ENCODE measurements at regions not wholly inside any gene's neighbourhood (a gene's known extent, or its start where the extent isn't known, plus 50 kb on each side); places are given as distances from the start of the nearest gene placed in this dataset.
"Not testable (repeated sequence)": the region's sequence is repeated elsewhere in the genome, so short reads cannot be mapped to it uniquely, and the experiment has no call there.

DNA sequence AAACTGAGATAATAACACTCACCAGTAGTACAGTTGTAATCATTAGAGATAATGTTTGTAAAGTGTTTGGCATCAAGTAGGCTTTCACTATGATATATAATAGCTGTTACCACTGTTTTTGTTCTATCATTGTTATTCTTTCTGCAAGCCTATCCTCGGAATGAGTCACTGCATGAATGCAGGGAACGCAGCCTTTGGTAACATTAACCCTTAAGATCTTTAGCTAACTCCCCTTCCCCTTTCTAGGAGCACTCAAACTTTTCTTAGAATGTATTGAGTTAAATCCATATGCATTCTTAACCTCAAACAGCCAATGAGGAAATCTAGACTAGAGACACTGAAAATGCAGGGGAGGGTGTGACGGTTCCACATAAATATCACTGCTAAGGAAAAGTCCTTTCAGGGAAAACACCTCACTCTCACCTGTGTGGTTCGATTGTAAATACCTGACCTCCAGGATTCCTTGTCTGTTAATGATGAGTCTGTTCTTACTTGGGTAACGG, 467.3 kb downstream of the SETD4 start:
- intact Hi-C loops (cut with DNase I), result no loop called here
- Histone ChIP-seq H3K9me3 (peaks cover 0 to 4% (median 0%) of the 10 kb centered on the region in 12 donors), H3K36me3 (no peaks in the 10 kb centered on the region), H3K27me3 (peaks cover 0 to 10% (median 0%) of the 10 kb centered on the region in 9 donors), H3K4me1 (no peaks in the 10 kb centered on the region), H3K27ac (no peak overlapping the region), H3K4me3 (no peak overlapping the region)
- ATAC-seq (no peak), DNase-seq (no peak)
- TF ChIP-seq, protein P1, sequence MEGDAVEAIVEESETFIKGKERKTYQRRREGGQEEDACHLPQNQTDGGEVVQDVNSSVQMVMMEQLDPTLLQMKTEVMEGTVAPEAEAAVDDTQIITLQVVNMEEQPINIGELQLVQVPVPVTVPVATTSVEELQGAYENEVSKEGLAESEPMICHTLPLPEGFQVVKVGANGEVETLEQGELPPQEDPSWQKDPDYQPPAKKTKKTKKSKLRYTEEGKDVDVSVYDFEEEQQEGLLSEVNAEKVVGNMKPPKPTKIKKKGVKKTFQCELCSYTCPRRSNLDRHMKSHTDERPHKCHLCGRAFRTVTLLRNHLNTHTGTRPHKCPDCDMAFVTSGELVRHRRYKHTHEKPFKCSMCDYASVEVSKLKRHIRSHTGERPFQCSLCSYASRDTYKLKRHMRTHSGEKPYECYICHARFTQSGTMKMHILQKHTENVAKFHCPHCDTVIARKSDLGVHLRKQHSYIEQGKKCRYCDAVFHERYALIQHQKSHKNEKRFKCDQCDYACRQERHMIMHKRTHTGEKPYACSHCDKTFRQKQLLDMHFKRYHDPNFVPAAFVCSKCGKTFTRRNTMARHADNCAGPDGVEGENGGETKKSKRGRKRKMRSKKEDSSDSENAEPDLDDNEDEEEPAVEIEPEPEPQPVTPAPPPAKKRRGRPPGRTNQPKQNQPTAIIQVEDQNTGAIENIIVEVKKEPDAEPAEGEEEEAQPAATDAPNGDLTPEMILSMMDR (IDR thresholded peaks at IDR 0.05), result no peak
- TF ChIP-seq POLR2A (IDR thresholded peaks at IDR 0.05), result no peak
- WGBS, 4 donors, result 38 to 46% (median 42%) methylated on average over 5 of the region's 5 CpGs

DNA sequence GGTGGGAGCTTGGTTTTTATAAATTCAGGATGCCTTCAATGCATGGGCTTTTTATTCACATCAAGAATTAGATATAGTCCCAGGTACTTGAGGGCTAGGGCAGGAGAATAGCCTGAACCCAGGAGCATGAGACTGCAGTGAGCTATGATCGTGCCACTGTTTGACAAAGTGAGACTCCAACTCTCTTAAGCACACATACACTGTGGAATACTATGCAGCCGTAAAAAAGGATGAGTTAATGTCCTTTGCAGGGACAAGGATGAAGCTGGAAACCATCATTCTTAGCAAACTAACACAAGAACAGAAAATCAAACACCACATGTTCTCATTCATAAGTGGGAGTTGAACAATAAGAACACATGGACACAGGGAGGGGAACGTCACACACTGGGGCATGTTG, 470.0 kb downstream of the SETD4 start:
- DNase-seq; H3K4me1 ChIP-seq; ATAC-seq; H3K27ac ChIP-seq; H3K4me3 ChIP-seq; intact Hi-C loops (cut with DNase I); H3K9me3 ChIP-seq; H3K36me3 ChIP-seq: not testable (repeated sequence)
- H3K27me3 ChIP-seq, result peaks cover 0 to 18% (median 0%) of the 10 kb centered on the region in 9 donors
- whole genome bisulfite sequencing, 4 donors, result 89 to 93% (median 90%) methylated on average over 3 of the region's 3 CpGs

DNA sequence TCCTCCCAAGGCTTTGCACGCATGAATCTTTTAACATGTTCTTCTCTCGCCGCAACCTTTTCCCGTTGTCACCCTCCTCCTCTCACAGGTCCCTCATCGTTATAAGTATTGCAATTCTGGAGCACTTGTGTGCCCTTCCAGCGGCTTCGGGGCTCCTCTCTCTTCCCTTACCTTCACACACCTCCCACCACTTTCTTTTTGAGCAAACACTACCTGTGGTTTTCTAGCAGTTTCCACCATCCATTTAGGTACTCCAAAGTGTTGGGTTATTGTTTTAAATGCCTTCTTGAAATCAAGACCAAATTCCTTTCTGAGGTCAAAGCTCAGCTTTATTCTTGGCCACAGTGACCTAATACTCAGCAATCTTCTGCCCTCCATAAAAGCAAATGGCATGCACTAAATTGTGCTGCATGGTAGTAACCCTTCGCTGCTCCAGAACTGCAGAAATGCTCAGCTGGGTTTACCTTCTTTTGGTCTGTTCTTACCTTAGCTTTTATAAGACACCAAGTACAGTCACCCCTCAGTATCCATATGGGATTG, 472.4 kb downstream of the SETD4 start:
- TF ChIP-seq, protein P1 (IDR thresholded peaks at IDR 0.05), result no peak
- TF ChIP-seq POLR2A (IDR thresholded peaks at IDR 0.05), result no peak
- no peaks in the 10 kb centered on the region for H3K9me3 ChIP-seq
- ATAC-seq (no peak), DNase-seq (no peak)
- no peak overlapping the region for H3K4me3 ChIP-seq
- H3K4me1 ChIP-seq, result peaks cover 0 to 6% (median 0%) of the 10 kb centered on the region in 12 donors
- no peak overlapping the region for H3K27ac ChIP-seq
- 91 to 94% (median 92%) methylated on average over 8 of the region's 8 CpGs for WGBS, 4 donors
- peaks cover 0 to 15% (median 0%) of the 10 kb centered on the region in 9 donors for H3K27me3 ChIP-seq
- no peaks in the 10 kb centered on the region for H3K36me3 ChIP-seq
- intact Hi-C loops (cut with DNase I), result loop anchor here in 1 of 10 donors (10.0 kb wide), 1 partner anchor 57 kb away; no protein-coding TSS in a partner anchor

DNA sequence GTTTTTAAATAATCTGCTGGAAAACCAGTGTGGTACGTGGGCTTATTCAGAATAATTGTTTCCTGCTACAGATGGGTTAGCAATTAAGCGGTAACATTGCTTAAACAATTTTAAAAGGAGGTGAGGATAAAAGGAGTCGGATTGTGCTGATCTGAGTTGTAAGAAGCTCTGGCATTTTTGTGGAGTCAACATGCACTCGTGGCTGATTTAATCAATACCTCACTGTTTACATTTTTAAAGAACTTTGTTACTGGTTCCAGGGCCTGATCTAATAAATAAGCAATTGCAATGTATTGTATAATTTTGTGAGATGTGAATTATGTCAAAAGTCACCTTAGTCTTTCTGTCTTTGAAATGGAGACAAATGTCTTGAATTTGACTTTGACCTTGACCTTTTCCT, 474.0 kb downstream of the SETD4 start:
- no peaks in the 10 kb centered on the region for H3K36me3 ChIP-seq
- H3K4me3 ChIP-seq, result no peak overlapping the region
- no peak overlapping the region for H3K27ac ChIP-seq
- intact Hi-C loops (cut with DNase I), result loop anchor here in 1 of 10 donors (10.0 kb wide), 1 partner anchor 58 kb away; no protein-coding TSS in a partner anchor
- peaks cover 0 to 12% (median 0%) of the 10 kb centered on the region in 12 donors for H3K4me1 ChIP-seq
- H3K9me3 ChIP-seq, result no peaks in the 10 kb centered on the region
- DNase-seq, result no peak
- WGBS, 4 donors, result 54 to 63% (median 60%) methylated on average over 4 of the region's 4 CpGs
- H3K27me3 ChIP-seq, result peaks cover 0 to 10% (median 0%) of the 10 kb centered on the region in 9 donors
- no peak for TF ChIP-seq POLR2A (IDR thresholded peaks at IDR 0.05)
- TF ChIP-seq, protein P1 (IDR thresholded peaks at IDR 0.05), result no peak
- no peak for ATAC-seq

Measured in heart left ventricle (tissue), 16 donors.